Daoy (cell line): ENCODE measurements at regions not wholly inside any gene's neighbourhood (a gene's known extent, or its start where the extent isn't known, plus 50 kb on each side); places are given as distances from the start of the nearest gene placed in this dataset.
"Not testable (repeated sequence)": the region's sequence is repeated elsewhere in the genome, so short reads cannot be mapped to it uniquely, and the experiment has no call there.

Source experiments
- DNase-seq: peaks from one replicate; pipeline ENCODE4 v3.0.0-alpha.2; 2015; ENCODE audit warnings: low read depth

- not testable (repeated sequence) for DNase-seq
Measured at GRCh38 chr4:186847429-186848131, 123.9 kb upstream of the FAT1 start.

- DNase-seq, result no peak
Measured at GRCh38 chr4:186848437-186848836, 124.8 kb upstream of the FAT1 start.

GRCh38 chr4:186851291-186852072 is 127.8 kb upstream of the FAT1 start:
- DNase-seq, result no peak

DNA sequence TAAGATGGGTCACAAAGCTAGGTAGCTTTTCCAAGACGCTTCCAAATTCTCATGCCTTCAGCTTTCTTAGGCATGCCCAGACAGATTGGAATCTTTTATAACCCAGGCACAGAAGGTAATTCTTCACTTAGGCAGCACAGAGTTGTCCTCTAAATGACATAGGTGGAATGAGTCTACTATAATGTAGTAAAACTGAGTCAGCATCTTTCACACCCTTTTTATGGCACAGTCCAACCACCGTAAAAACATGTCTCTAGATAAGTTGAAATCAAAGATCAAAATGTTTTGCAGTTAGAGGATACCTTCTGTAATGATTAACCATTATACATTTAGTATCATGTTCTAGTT is 128.4 kb upstream of the FAT1 start:
- DNase-seq, result no peak

GRCh38 chr4:186852964-186853391 is 129.3 kb upstream of the FAT1 start:
- no peak for DNase-seq

DNA sequence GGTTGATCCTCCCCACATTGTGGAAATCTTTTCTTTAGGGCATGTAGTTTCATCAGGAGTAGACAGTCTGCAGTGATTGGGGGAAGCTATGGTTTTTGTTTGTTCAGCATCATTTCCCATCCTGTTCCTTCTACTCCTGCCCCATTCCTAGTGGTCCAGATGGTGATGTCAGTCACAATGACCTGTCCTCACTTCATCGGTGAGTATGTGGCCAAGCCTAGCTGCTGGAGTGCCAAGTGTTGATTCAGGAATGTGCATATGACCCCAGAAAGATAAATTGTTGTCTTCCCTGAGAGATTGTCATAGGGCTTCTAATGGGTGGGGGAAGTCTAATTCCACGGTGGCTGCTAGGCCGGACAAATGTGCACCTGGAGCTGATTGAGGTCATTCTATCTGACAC is 130.6 kb upstream of the FAT1 start:
- DNase-seq, result no peak

GRCh38 chr4:186855111-186855510 is 131.5 kb upstream of the FAT1 start:
- DNase-seq, result no peak

DNA sequence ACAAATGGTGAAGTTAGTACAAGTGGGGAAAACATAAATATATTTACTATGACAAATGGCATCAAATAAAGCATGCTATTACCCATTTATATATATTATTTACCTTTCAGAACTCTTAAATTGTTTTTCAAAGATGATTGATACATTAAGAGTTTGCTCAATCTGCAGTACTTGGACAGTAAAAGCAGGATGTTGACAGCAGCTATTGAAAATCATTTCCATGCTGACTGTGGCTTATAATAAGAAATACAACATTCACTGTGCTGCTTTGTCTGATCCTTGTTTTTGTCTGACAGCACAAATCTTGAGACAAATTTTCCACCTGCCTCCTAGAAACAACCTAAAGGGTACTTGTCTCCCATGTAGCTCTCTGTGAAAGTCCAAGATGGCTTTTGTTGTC is 134.1 kb upstream of the FAT1 start:
- no peak for DNase-seq

DNA sequence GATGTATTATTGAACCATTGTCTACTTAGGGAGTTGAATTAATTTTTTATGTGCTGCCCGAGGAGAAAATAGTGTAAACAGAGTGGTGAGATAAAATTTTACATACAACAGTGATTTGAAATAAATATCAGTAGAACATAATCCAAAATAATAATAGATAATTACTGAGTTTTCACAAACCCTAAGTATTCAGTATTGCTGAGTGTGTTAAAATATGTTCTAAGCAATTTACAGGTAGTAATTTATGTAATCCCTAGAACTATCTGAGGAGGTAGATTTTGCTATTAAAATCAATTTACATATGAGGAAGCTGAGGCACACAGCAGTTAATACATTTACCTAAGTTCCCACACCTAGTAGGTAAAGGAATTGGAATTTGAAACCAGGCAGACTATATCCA is 134.7 kb upstream of the FAT1 start:
- DNase-seq, result no peak

DNA sequence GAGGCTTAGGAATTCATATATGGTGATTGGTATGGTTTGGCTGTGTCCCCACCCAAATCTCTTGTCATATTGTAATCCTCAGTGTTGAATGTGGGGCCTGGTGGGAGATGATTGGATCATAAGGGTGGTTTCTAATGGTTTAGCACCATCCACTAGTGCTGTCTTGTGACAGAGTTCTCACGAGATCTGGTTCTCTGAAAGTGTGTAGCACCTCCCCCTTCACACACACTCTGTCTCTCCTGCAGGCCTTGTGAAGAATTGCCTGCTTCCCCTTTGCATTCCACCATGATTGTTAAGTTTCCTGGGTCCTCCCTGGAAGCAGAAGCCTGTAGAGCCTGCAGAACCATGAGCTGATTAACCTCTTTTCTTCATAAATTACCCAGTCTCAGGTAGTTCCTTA is 135.8 kb upstream of the FAT1 start:
- no peak for DNase-seq

GRCh38 chr4:186861317-186861716 is 137.7 kb upstream of the FAT1 start:
- DNase-seq, result no peak

DNA sequence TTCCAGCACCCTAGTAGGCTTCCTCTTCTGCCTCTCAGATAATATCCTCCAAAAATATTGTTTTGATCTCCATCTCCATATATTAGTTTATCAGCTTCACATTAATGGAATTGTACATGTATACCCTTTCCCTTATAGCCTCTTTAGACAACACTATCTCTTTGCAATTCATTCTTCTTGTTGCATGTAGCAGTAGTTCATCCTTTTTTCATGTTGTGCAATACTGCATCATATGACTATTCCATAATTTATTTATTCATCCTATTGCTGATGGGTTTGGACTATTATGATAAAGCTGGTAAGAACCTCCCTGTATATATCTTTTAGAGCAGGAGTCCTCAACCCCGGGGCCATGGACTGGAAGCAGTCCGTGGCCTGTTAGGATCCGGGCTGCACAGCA is 148.2 kb upstream of the FAT1 start:
- no peak for DNase-seq

- not testable (repeated sequence) for DNase-seq
Measured at GRCh38 chr4:186873095-186873494, 149.4 kb upstream of the FAT1 start.

- no peak for DNase-seq
Measured at GRCh38 chr4:186875476-186875875, 151.8 kb upstream of the FAT1 start.

GRCh38 chr4:186876961-186877626 is 153.4 kb upstream of the FAT1 start:
- DNase-seq, result no peak

DNA sequence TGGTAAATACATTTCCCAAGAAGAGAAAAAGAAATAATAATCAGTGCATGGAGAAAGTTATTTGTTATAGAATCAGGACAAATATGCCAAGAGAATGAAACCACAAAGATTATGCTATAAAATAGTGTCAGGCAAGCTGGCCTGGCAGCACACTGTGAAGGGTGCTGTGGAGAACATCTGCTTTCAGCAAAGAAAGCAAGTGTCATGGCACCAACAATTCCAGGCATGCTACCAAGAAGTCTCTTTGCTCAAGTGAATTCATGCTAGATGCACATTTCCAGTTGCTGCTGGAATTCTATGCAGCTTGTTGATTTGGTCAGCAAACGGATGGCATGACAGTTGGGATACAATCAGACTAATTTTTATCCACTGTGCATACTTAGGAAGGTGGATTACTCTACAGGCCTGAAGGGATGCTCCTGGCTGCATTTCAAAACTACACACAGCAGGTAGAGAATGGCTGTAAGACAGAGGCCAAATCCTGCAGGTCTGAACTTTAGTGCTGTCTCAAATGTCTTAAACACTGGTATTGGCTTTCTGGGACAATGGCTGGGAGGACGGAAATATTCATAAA is 154.6 kb upstream of the FAT1 start:
- no peak for DNase-seq

DNA sequence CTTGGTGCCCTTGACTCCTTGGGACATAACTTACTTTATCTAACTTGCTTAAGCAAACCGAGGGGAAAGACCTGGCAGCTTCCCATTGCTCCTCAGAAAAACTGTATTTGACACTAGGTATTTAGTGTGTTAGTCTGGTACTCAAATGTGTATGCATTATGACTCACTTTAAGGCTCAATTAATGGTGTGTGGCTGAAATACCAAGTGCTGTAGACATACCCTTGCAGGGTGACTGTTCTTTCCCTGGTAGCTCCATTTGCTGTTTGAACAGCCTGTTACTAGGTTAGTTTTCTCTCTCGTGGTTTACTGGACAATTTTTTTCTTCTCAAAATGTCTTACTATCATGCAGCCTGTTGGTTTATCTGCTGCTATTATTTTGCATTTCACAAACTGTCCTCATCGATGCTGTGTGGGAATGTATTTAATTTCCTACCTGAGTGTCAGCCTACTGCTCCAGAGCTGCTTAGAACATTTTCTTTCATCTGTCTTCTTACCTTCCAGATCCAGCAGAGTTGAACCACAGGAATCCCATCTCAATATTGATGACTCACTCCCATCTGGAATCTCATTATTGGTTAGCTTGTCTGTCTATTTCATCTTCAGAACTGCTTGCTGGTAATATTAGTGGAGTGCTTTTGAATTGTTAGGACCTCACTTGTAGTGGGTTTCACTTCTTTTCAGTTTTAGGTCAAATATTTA is 158.0 kb upstream of the FAT1 start:
- DNase-seq, result peak; percentile 61

- DNase-seq, result no peak
Measured at GRCh38 chr4:186882293-186882692, 158.6 kb upstream of the FAT1 start.

GRCh38 chr4:186885289-186885688 is 161.6 kb upstream of the FAT1 start:
- DNase-seq, result no peak

DNA sequence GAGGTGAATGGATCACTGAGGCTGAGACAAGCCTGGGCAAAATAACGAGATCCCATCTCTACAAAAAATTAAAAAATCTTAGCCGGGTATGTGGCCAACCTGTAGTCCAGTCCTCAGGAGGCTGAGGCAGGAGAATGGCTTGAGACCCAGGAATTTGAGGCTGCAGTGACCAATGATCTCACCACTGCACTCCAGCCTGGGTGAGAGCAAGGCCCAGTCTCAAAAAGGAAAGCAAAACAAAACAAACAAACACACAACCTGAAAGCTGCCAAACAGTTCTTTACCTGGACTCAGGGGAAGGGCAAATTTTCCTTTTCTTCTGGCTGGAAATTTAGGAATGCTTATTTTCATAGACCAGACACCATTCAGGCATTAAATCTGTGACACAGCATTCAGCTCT is 163.1 kb upstream of the FAT1 start:
- DNase-seq, result no peak

- DNase-seq, result no peak
Measured at GRCh38 chr4:186887291-186887700, 163.6 kb upstream of the FAT1 start.

- no peak for DNase-seq
Measured at GRCh38 chr4:186887752-186888151, 164.1 kb upstream of the FAT1 start.
